GM23248 (cell line): ENCODE measurements at regions not wholly inside any gene's neighbourhood (a gene's known extent, or its start where the extent isn't known, plus 50 kb on each side); places are given as distances from the start of the nearest gene placed in this dataset.

Experiments
- DNase-seq: peaks from one replicate; pipeline ENCODE4 v3.0.0-alpha.2; 2015
- H2AFZ ChIP-seq: fragments of 200-600 bp; sonication (generic); 2 replicates; pipeline ENCODE4 v1.6.1; 2016; ENCODE audit warnings: antibody characterized with exemption
- H3F3A ChIP-seq: fragments of 200-600 bp; sonication (generic); 2 replicates; pipeline ENCODE4 v1.6.1; 2016; ENCODE audit warnings: mild to moderate bottlenecking, antibody characterized with exemption, mixed run types; ENCODE audit not compliant: insufficient read depth
- H3K27ac ChIP-seq: fragments of 200-600 bp; sonication (generic); 2 replicates; pipeline ENCODE4 v1.5.1; 2016; ENCODE audit warnings: mild to moderate bottlenecking
- H3K27me3 ChIP-seq: fragments of 200-600 bp; sonication (generic); replicated peaks from 2 replicates; pipeline ENCODE4 v1.6.1; 2016; ENCODE audit warnings: mild to moderate bottlenecking; ENCODE audit not compliant: insufficient read depth
- H3K36me3 ChIP-seq: fragments of 200-600 bp; sonication (generic); 2 replicates; pipeline ENCODE4 v1.6.1; 2016; ENCODE audit warnings: low read depth, mild to moderate bottlenecking
- H3K4me1 ChIP-seq: fragments of 200-600 bp; sonication (generic); 2 replicates; pipeline ENCODE4 v1.6.1; 2016; ENCODE audit warnings: mild to moderate bottlenecking; ENCODE audit not compliant: insufficient read depth
- H3K4me2 ChIP-seq: fragments of 200-600 bp; sonication (generic); one replicate; pipeline ENCODE4 v1.6.1; 2016; ENCODE audit warnings: mild to moderate bottlenecking; ENCODE audit not compliant: unreplicated experiment
- H3K4me3 ChIP-seq: fragments of 200-600 bp; sonication (generic); 2 replicates; pipeline ENCODE4 v1.5.1; 2016; ENCODE audit warnings: mild to moderate bottlenecking
- H3K79me2 ChIP-seq: fragments of 200-600 bp; sonication (generic); 2 replicates; pipeline ENCODE4 v1.6.1; 2016; ENCODE audit warnings: mild to moderate bottlenecking; ENCODE audit not compliant: insufficient read depth
- H3K9ac ChIP-seq: fragments of 200-600 bp; sonication (generic); 2 replicates; pipeline ENCODE4 v1.6.1; 2016; ENCODE audit warnings: mild to moderate bottlenecking
- H3K9me2 ChIP-seq: fragments of 200-600 bp; sonication (generic); 2 replicates; pipeline ENCODE4 v1.6.1; 2016; ENCODE audit warnings: mixed run types, mild to moderate bottlenecking, moderate library complexity; ENCODE audit not compliant: insufficient read depth
- H3K9me3 ChIP-seq: fragments of 200-600 bp; sonication (generic); one replicate; pipeline ENCODE4 v1.6.1; 2017; ENCODE audit warnings: low read depth
- H4K20me1 ChIP-seq: fragments of 200-600 bp; sonication (generic); 2 replicates; pipeline ENCODE4 v1.6.0; 2016; ENCODE audit not compliant: insufficient read depth
- EZH2 ChIP-seq: fragments of 200-600 bp; sonication (generic); IDR thresholded peaks from 2 replicates; pipeline ENCODE4 v1.6.1; 2018; ENCODE audit warnings: antibody characterized with exemption, mild to moderate bottlenecking; ENCODE audit not compliant: insufficient read depth, poor library complexity, severe bottlenecking
- EZH2phosphoT487 ChIP-seq: fragments of 200-600 bp; sonication (generic); IDR thresholded peaks from 2 replicates; pipeline ENCODE4 v1.6.1; 2018; ENCODE audit warnings: antibody characterized with exemption, moderate library complexity, mild to moderate bottlenecking, low read depth; ENCODE audit not compliant: insufficient read depth
- WGBS, 2 experiments: methylation state at CpG; one replicate each; pipeline ENCODE4 v1.1.6; 2015 to 2017; ENCODE audit warnings: low lambda C conversion rate in 2 of 2, low coverage in 1 of 2; ENCODE audit errors: missing lambda C conversion rate in 2 of 2; 5-methylcytosine and 5-hydroxymethylcytosine counted together
- in situ Hi-C: fragments of 300-500 bp; cut with MboI; formaldehyde crosslinking; loops from 2 replicates; pipeline ENCODE4 v1.15.0; 2020

- Histone ChIP-seq H3K27ac (no peak overlapping the region), H2AFZ (no peak overlapping the region), H3K4me3 (no peak overlapping the region), H3K9me2 (no peaks in the 10 kb centered on the region), H3K36me3 (no peaks in the 10 kb centered on the region), H3K79me2 (no peaks in the 10 kb centered on the region), H3F3A (no peaks in the 10 kb centered on the region), H3K9ac (no peak overlapping the region), H3K4me1 (no peaks in the 10 kb centered on the region), H4K20me1 (no peaks in the 10 kb centered on the region), H3K4me2 (no peak overlapping the region), H3K9me3 (no peaks in the 10 kb centered on the region), H3K27me3 (no peaks in the 10 kb centered on the region)
- DNase-seq, result no peak
- in situ Hi-C loops, result no loop called here
- 64 to 67% methylated on average over 3 of the region's 3 CpGs for WGBS, 2 experiments
- TF ChIP-seq EZH2 (no peak), EZH2phosphoT487 (no peak)
These were observed 414.4 kb upstream of the ACVR2A start for GRCh38 chr2:147430408-147430807.

- no peak for DNase-seq
- H2AFZ ChIP-seq, result no peak overlapping the region
- H3K4me3 ChIP-seq, result no peak overlapping the region
- no peak overlapping the region for H3K27ac ChIP-seq
- no peak for TF ChIP-seq EZH2phosphoT487
- TF ChIP-seq EZH2, result no peak
- H4K20me1 ChIP-seq, result no peaks in the 10 kb centered on the region
- H3K9ac ChIP-seq, result no peak overlapping the region
- no peak overlapping the region for H3K4me2 ChIP-seq
- in situ Hi-C loops, result no loop called here
- H3K9me2 ChIP-seq, result no peaks in the 10 kb centered on the region
- no peaks in the 10 kb centered on the region for H3K79me2 ChIP-seq
- no peaks in the 10 kb centered on the region for H3F3A ChIP-seq
- H3K27me3 ChIP-seq, result no peaks in the 10 kb centered on the region
- H3K4me1 ChIP-seq, result no peaks in the 10 kb centered on the region
- no peaks in the 10 kb centered on the region for H3K36me3 ChIP-seq
- H3K9me3 ChIP-seq, result no peaks in the 10 kb centered on the region
- 84 to 86% methylated on average over 2 of the region's 2 CpGs for WGBS, 2 experiments
These were observed 416.6 kb upstream of the ACVR2A start for GRCh38 chr2:147428120-147428747.

GRCh38 chr2:147425437-147426029 is 419.3 kb upstream of the ACVR2A start:
- Histone ChIP-seq H4K20me1 (no peaks in the 10 kb centered on the region), H3K9me2 (no peaks in the 10 kb centered on the region), H3K9ac (no peak overlapping the region), H3K4me3 (no peak overlapping the region), H3K9me3 (no peaks in the 10 kb centered on the region), H3K27ac (no peak overlapping the region), H3K79me2 (no peaks in the 10 kb centered on the region), H3K4me1 (no peaks in the 10 kb centered on the region), H3K36me3 (no peaks in the 10 kb centered on the region), H3F3A (no peaks in the 10 kb centered on the region), H2AFZ (no peak overlapping the region), H3K4me2 (no peak overlapping the region), H3K27me3 (no peaks in the 10 kb centered on the region)
- DNase-seq, result no peak
- WGBS, 2 experiments, result 71 to 82% methylated on average over 3 of the region's 3 CpGs
- in situ Hi-C loops, result no loop called here
- TF ChIP-seq EZH2 (no peak), EZH2phosphoT487 (no peak)

GRCh38 chr2:147424766-147425165 is 420.1 kb upstream of the ACVR2A start:
- no peak overlapping the region for H3K9ac ChIP-seq
- H3K36me3 ChIP-seq, result no peaks in the 10 kb centered on the region
- no peak overlapping the region for H3K4me3 ChIP-seq
- H3K27me3 ChIP-seq, result no peaks in the 10 kb centered on the region
- H3K79me2 ChIP-seq, result no peaks in the 10 kb centered on the region
- in situ Hi-C loops, result no loop called here
- peak; percentile 5 for DNase-seq
- H3K4me1 ChIP-seq, result no peaks in the 10 kb centered on the region
- H3F3A ChIP-seq, result no peaks in the 10 kb centered on the region
- 72 to 76% methylated on average over 1 of the region's 1 CpG for WGBS, 2 experiments
- no peaks in the 10 kb centered on the region for H4K20me1 ChIP-seq
- no peaks in the 10 kb centered on the region for H3K9me2 ChIP-seq
- no peak overlapping the region for H2AFZ ChIP-seq
- TF ChIP-seq EZH2 (no peak), EZH2phosphoT487 (no peak)
- no peak overlapping the region for H3K4me2 ChIP-seq
- H3K27ac ChIP-seq, result no peak overlapping the region
- no peaks in the 10 kb centered on the region for H3K9me3 ChIP-seq
